ENCODE measurements at regions not wholly inside any gene's neighbourhood (a gene's known extent, or its start where the extent isn't known, plus 50 kb on each side); places are given as distances from the start of the nearest gene placed in this dataset.

GRCh38 chr6:142521791-142522190, 220.0 kb downstream of the ADGRG6 start:
- BruUV-seq (replicated peaks): no TSS peak
- Histone ChIP-seq H3K27me3 (ENCODE audit: insufficient read depth, low read depth) (no peaks in the 10 kb centered on the region), H3K79me2 (ENCODE audit: low read depth) (no peaks in the 10 kb centered on the region), H4K20me1 (ENCODE audit: insufficient read depth) (no peaks in the 10 kb centered on the region), H3K9me3 (ENCODE audit: insufficient read depth, low read depth) (0 out of 2 replicates have a peak, but pooled peaks cover 4% of the 10 kb centered on the region), H3F3A (ENCODE audit: insufficient read depth, low read depth) (no peaks in the 10 kb centered on the region), H3K4me1 (replicated peaks; ENCODE audit: insufficient read depth) (peaks cover 9% of the 10 kb centered on the region; the same call in 1 of the 2 replicates), H2AFZ (peak overlapping the region; percentile 36; the same call in 1 of the 2 replicates), H3K36me3 (ENCODE audit: low read depth) (no peaks in the 10 kb centered on the region), H3K4me3 (no peak overlapping the region), H3K4me2 (no peak overlapping the region), H3K27ac (no peak overlapping the region), H3K9me2 (ENCODE audit: insufficient read depth) (no peaks in the 10 kb centered on the region)
- no peak for DNase-seq
- ChIA-PET POLR2A (ENCODE audit: unreplicated experiment) (no interaction called here), CTCF (no interaction called here)
- TF ChIP-seq CTCF (conservative IDR thresholded peaks at IDR 0.05): no peak
- no peak for TF ChIP-seq EZH2 (IDR thresholded peaks at IDR 0.05; ENCODE audit: low read depth)
- intact Hi-C loops (cut with micrococcal nuclease; ENCODE audit: unreplicated experiment): no loop called here

GRCh38 chr6:142523515-142524375, 221.9 kb downstream of the ADGRG6 start:
- Histone ChIP-seq H4K20me1 (ENCODE audit: insufficient read depth) (no peaks in the 10 kb centered on the region), H3K4me1 (replicated peaks; ENCODE audit: insufficient read depth) (no peaks in the 10 kb centered on the region), H3K79me2 (ENCODE audit: low read depth) (no peaks in the 10 kb centered on the region), H2AFZ (no peak overlapping the region), H3K27me3 (ENCODE audit: insufficient read depth, low read depth) (no peaks in the 10 kb centered on the region), H3K4me3 (no peak overlapping the region), H3K9me3 (ENCODE audit: insufficient read depth, low read depth) (no peaks in the 10 kb centered on the region), H3K4me2 (no peak overlapping the region), H3K9me2 (ENCODE audit: insufficient read depth) (no peaks in the 10 kb centered on the region), H3F3A (ENCODE audit: insufficient read depth, low read depth) (no peaks in the 10 kb centered on the region), H3K27ac (no peak overlapping the region), H3K36me3 (ENCODE audit: low read depth) (no peaks in the 10 kb centered on the region)
- no peak for TF ChIP-seq EZH2 (IDR thresholded peaks at IDR 0.05; ENCODE audit: low read depth)
- no peak for TF ChIP-seq CTCF (conservative IDR thresholded peaks at IDR 0.05)
- BruUV-seq (replicated peaks): no TSS peak
- CTCF ChIA-PET: no interaction called here
- POLR2A ChIA-PET (ENCODE audit: unreplicated experiment): no interaction called here
- no peak for DNase-seq
- intact Hi-C loops (cut with micrococcal nuclease; ENCODE audit: unreplicated experiment): no loop called here

GRCh38 chr6:142530566-142530965, 228.8 kb downstream of the ADGRG6 start:
- no peaks in the 10 kb centered on the region for H3K4me1 ChIP-seq (replicated peaks; ENCODE audit: insufficient read depth)
- DNase-seq: no peak
- H3K9me2 ChIP-seq (ENCODE audit: insufficient read depth): no peaks in the 10 kb centered on the region
- H3K79me2 ChIP-seq (ENCODE audit: low read depth): no peaks in the 10 kb centered on the region
- CTCF ChIA-PET: no interaction called here
- H3K9me3 ChIP-seq (ENCODE audit: insufficient read depth, low read depth): peaks cover 3% of the 10 kb centered on the region; the same call in 1 of the 2 replicates
- H3K4me3 ChIP-seq: no peak overlapping the region
- no peak overlapping the region for H3K27ac ChIP-seq
- no peaks in the 10 kb centered on the region for H4K20me1 ChIP-seq (ENCODE audit: insufficient read depth)
- H3K4me2 ChIP-seq: no peak overlapping the region
- intact Hi-C loops (cut with micrococcal nuclease; ENCODE audit: unreplicated experiment): no loop called here
- no peak overlapping the region for H2AFZ ChIP-seq
- POLR2A ChIA-PET (ENCODE audit: unreplicated experiment): no interaction called here
- TF ChIP-seq EZH2 (IDR thresholded peaks at IDR 0.05; ENCODE audit: low read depth) (no peak), CTCF (conservative IDR thresholded peaks at IDR 0.05) (no peak)
- no peaks in the 10 kb centered on the region for H3F3A ChIP-seq (ENCODE audit: insufficient read depth, low read depth)
- no peaks in the 10 kb centered on the region for H3K27me3 ChIP-seq (ENCODE audit: insufficient read depth, low read depth)
- H3K36me3 ChIP-seq (ENCODE audit: low read depth): no peaks in the 10 kb centered on the region
- no TSS peak for BruUV-seq (replicated peaks)

All from PC-9 (cell line).